ENCODE measurements at regions not wholly inside any gene's neighbourhood (a gene's known extent, or its start where the extent isn't known, plus 50 kb on each side); places are given as distances from the start of the nearest gene placed in this dataset.

DNA sequence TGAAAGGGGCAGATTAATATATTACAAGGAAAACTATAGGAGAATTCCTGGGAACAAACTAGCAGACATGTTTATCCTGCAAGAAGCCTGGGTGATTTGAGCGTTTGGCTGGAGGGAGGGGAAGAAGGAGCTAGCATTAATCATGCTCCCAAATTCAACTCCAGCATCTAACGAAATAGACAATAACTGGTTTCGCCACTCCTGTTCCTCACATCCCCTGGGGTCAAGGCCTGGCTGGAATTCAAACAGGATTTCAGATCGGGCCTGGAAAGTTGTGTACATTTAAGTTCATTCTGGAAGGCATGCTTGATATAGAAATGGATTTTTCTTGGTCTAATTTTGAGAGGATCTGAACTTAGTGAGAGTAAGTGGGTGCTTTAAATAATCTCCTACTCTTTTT is 126.1 kb upstream of the CTAGE1 start:
- DNase-seq (ENCODE audit: low read depth in 2 of 2), result no peak

- no peak for DNase-seq (ENCODE audit: low read depth in 2 of 2)
Observed at GRCh38 chr18:22544626-22545025, 126.9 kb upstream of the CTAGE1 start.

DNA sequence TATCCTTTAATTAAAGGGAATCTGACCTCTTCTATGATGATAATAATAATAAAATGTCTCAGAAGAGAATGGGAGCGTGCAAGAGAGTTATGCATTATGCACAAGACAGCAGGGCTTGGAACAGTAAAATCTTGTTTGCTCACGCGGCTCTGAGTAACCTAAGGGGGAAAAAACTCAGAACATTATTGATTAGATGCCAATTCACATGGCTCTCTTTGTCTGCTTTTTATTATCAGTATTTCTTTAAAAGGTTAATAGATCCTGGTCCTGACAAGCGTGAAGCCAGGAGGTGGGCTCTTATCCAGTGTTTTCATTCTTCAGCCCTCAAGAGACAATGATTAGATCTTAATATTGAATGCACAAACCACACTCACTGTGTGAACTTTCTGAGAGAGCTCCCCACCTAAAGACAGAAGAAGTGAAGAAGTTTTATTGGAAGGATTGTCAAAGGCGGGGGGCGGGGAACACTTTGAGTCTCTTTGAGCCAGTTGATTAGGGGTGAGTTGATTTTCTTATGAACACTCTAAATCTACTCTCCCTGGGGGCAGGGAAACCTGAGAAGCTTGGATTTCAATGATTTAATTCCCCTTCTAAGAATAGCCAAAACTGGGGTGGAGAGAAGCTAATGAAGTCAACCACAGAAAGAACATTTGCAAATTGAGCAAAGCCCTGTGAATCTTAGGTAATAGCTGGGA is 127.5 kb upstream of the CTAGE1 start:
- DNase-seq (ENCODE audit: low read depth in 2 of 2), result no peak

DNA sequence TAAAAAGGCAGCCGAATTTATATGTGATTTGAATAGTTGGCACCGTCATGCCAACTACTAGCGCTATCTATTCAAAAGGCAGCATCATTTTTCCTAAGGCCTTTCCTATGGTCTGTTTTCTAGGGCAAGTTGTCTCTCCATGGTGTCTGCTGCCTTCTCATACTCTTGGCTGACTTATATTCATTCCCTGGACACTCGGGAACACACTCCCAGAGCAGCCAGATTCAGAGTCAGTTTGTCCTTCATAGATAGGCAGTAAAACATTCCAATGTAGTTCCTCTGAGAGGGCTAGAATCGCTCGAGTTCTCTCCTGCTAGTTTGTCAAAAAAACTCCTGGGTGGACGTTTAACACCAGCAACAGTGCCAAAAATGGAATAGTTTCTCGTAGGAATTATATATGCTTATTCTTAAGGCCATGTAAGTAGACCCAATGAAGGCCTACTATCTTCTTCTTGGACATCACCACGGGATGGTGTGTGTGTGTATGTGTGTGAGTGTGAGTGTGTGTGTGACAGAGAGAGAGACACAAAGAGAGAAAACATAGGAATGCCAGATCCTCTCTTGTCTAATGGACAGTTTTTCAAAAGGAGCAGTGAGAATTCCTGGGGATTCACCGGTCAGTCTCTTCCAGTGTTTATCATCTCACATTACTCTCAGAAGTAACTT is 129.3 kb upstream of the CTAGE1 start:
- DNase-seq (ENCODE audit: low read depth in 2 of 2), result no peak

DNA sequence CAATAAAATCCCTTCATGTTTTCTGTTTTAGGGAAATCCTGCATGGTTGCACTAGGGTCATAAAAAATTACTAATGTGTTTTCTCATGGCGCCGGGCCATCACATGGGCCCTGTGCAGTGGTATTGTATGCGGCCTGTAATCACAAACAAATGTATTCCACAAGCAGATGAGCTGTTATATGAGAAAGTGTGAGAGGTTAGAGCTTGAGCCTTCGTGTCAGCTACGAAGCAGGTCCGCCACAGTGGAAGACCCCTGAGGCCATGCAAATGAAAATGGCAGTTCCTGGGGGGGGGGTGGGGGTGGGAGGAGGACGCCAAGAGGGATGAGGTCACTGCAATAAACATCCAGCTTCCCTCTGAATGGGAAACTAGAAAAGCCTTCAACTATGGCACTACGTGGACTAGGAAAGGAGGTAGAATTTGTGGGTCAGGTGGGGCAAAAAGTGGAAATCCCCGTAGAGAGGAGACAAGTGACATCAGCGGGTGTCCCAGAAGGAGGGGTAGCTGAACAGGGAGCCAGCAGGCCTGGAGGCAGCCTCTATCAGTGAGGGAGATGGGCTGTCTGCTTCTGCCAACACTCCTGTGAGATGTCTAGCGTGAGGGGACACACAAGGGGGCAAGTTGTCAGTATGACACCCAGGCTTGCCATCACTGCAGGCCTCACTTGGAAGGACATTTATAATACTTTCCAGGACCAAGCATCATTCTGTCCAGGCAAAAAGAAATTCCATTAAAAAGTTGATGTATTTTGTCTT is 130.3 kb upstream of the CTAGE1 start:
- DNase-seq (ENCODE audit: low read depth in 2 of 2), result no peak

- no peak for DNase-seq (ENCODE audit: low read depth in 2 of 2)
Observed at GRCh38 chr18:22549260-22549937, 131.7 kb upstream of the CTAGE1 start.

- DNase-seq (ENCODE audit: low read depth in 2 of 2), result no peak
Observed at GRCh38 chr18:22550366-22550765, 132.7 kb upstream of the CTAGE1 start.

GRCh38 chr18:22550861-22551260 is 133.1 kb upstream of the CTAGE1 start:
- DNase-seq (ENCODE audit: low read depth in 2 of 2), result no peak

DNA sequence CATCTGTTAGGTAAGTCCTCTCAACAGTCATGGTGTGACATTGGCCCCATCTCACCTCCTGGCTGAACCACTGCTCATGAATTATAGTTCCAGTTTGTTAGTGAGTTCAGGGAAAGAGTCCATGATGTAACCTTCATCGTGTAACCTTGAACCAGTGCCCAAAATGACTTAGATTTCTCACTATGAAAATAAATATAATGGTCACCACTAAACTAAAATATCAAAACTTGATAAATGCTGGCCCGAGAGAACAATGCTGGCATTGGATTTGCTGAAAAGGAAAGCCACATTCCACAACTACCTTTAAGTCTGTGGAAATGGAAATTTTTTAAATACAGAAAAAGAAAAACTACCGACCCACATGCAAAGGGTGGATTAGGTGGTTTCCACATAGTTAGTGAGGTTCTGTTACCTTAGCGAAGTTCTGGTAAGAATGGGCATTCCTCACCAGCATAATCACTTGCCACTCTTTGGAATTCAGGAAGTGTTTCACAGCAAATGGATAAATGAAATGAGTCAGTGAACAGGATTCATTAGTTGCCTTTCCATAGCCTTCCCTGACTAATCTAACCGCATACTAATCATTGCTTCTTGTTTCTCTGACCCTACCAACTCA is 133.9 kb upstream of the CTAGE1 start:
- DNase-seq (ENCODE audit: low read depth in 2 of 2), result peak; percentile 87 to 93

- peak; percentile 30 for DNase-seq (ENCODE audit: low read depth in 2 of 2)
Observed at GRCh38 chr18:22552254-22552653, 134.5 kb upstream of the CTAGE1 start.

- DNase-seq (ENCODE audit: low read depth in 2 of 2), result peak; percentile 18 to 47
Observed at GRCh38 chr18:22552899-22553460, 135.3 kb upstream of the CTAGE1 start.

- peak; percentile 24 to 54 for DNase-seq (ENCODE audit: low read depth in 2 of 2)
Observed at GRCh38 chr18:22556222-22557167, 138.8 kb upstream of the CTAGE1 start.

GRCh38 chr18:22557168-22557941 is 139.6 kb upstream of the CTAGE1 start:
- DNase-seq (ENCODE audit: low read depth in 2 of 2), result peak in 1 of 2 donors; percentile 18

DNA sequence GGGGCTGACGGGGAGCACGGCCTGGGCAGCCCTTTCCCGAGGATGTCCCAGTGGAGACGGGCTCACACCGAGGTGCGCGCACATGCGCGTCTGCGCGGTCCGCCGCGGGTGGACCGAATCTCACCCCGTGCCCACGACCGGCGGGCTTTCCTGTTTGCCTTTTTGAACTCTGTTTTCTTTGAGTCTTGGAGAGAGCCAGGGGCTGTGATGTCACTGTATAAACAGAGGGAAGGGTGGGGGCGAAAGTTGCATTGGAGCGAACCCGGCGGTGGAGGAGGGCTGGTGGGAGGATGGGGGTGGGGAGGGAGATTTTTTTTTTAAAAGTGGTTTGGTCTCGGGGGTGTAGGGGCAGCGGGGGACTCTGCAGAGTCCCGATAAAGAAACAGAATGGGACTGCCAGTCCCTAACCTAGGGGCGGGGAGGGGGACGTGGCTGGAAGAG is 141.2 kb upstream of the CTAGE1 start:
- peak; percentile 69 to 72 for DNase-seq (ENCODE audit: low read depth in 2 of 2)

- peak; percentile 66 to 69 for DNase-seq (ENCODE audit: low read depth in 2 of 2)
Observed at GRCh38 chr18:22559414-22560274, 141.9 kb upstream of the CTAGE1 start.

DNA sequence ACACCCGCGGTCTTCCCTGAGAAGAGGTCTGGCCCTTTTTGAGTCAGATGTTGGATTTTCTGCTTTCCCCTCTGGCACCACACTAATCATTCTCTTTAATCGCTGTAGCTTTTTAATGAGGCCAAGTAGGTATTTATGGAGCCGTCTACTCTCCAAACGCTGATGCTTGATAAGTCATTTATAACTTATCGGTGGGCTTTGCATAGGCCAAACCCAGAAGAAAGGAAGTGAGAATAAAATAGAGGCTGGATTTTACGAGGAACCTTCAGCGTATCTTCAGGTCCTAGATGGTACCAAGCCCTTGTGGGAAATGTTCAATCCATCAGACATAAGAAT is 142.5 kb upstream of the CTAGE1 start:
- no peak for DNase-seq (ENCODE audit: low read depth in 2 of 2)

DNA sequence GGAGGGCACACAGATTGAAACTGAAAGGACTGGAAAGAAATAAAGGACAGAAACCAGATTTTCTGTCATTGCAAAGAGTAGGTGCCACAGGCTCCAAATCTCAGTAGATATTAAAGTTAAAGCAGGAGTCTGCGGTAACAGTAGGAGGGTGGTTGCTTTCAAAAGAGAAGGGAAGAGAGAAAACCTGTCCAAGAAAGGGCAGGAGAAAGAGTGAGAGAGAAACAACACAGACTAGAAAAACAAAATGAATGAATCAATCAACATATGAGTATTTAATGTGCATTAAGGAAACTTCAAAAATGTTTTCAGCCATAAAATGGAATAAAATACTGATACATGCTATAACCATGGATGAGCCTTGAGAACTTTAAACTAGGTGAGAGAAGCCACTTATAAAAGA is 143.1 kb upstream of the CTAGE1 start:
- no peak for DNase-seq (ENCODE audit: low read depth in 2 of 2)

DNA sequence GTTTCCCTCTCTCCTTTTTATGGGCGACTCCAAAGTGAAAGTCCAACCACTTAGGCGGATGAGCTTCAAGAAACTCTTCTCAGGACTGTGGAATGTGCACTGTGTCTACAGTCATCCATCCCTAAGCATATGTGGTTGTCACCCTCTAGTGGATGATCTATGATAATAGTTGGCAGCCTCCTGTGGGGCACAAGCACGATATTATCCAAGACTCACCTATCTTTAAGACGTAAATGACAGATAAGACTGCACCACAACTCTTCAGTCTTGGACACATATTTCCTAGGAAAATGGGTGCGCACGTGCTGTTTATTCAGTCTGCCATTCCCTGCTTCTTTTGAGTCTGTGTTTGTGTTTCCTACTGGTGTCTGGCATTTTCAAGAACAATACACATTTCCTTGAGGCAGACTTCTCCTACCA is 145.5 kb upstream of the CTAGE1 start:
- DNase-seq (ENCODE audit: low read depth in 2 of 2), result peak; percentile 79 to 93
